Stimulated activated CD8-positive, alpha-beta memory T cell treated with anti-CD3 and anti-CD28 coated beads, Interleukin-2, amount 100 ng/mL, for 48 hours (primary cell): ENCODE measurements at regions not wholly inside any gene's neighbourhood (a gene's known extent, or its start where the extent isn't known, plus 50 kb on each side); places are given as distances from the start of the nearest gene placed in this dataset.

Experiments used
- DNase-seq, 2 donors: peaks; one replicate each; pipeline ENCODE4 v3.0.0-alpha.2; 2020; ENCODE audit warnings: low read depth in 2 of 2

DNA sequence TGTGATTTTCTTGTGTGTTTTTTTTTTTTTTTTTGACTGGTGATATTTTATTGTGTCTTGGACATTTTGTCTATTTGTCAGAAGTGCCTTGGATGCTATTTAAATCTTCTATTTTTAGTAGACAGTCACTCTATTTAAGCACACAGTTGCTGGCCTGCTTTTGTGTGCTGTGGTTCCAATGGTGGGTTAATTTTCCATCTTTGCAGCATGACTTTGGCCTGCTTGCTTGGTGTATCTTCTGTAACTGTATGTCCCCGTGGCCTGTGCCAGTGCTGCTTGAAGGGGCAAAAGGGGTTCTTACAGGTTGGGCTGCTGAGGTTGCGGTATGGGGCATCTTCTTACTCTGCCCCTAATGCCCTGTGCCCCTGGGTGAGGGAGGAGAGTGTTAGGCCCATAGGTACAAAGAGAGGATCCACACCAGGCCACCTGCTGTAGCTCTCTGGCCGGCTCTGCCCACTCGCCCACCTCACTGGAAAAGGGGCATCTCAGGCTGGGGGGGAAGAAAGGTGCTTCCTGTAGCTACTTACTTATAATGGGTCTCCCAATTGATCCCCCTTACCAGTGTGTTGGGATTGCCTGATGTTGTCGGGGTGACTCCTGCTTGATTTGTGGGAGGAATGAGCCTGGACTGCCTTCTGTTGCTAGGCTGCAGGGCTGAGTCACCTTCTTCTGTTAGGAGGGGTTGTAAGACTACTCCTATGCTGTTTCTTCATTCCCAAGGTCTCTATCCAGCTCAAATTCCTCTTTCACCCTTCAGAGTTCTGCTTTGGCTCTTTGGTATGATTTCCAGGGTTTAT lies 490.0 kb upstream of the HS6ST1 start:
- DNase-seq = no peak

DNA sequence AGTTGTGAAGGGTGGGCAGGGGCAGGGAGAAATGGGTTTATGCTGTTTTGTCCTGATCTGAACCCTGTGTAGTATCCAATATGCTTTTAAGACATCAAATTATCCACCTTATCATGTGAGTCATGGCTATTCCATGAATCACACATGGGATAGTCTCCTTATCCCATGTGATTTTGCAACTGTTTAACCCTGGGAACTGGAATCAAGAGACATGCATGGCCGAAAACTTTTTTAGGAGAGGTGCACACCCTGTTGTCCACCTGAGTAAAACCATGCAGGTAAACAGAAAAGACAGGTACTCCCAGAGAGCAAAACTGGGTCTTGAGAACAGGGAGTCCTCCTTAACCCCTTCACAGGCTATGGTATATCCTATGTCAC lies 490.6 kb upstream of the HS6ST1 start:
- no peak for DNase-seq

DNA sequence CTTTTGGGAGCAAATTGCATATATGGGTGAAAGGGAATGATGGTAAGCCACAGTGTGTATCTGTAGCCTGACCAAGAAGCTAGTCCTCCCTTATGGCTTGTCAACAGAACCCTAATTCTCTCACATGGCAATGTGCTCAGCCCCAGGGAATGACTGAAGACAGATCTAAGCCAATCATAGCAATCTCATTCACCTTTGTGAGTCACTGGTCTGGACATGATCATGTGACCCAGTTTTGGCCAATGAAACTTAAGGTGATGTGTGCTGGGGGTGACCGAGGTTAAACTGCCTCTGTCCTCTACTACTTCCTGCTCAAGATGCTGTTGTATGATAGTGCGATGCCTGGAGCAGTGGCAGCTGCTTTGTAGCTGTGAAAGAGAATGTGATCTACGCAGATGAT lies 491.2 kb upstream of the HS6ST1 start:
- no peak for DNase-seq

DNA sequence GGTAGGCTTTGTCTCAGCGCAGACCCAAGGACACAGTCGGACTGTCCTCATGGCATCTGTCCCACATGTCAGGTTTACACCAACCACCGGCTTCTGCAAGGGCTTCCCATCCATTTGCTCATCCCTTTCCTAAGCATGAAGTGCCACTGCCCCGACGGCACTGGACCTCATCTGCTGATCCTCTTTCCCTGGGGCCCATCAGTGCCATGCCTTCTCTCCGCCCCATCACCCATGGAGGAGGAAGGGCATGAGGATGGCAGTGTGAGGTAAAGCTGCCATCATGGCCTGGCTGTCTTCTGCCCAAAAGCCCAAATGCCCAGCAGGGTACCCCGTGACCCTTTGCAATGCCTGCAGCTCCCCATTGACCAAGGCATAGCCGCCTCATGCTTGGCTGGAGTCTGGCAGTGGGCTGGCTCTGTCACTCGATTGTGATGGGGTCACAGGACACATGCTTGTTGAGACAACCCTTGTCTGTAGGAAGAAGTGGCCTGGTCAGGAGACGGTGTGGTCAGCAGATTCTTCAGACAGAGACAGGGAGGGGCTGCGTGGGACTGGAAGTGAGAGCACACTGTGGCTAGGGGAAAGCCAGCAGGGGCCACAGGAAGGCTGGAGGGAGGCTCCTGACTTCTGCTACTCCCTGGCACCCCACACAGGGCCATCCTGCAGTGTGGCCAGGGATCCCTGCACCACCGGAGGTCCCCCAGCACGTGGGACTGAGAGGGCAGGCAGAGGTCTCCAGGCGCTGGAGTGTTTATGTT lies 493.7 kb upstream of the HS6ST1 start:
- no peak for DNase-seq

DNA sequence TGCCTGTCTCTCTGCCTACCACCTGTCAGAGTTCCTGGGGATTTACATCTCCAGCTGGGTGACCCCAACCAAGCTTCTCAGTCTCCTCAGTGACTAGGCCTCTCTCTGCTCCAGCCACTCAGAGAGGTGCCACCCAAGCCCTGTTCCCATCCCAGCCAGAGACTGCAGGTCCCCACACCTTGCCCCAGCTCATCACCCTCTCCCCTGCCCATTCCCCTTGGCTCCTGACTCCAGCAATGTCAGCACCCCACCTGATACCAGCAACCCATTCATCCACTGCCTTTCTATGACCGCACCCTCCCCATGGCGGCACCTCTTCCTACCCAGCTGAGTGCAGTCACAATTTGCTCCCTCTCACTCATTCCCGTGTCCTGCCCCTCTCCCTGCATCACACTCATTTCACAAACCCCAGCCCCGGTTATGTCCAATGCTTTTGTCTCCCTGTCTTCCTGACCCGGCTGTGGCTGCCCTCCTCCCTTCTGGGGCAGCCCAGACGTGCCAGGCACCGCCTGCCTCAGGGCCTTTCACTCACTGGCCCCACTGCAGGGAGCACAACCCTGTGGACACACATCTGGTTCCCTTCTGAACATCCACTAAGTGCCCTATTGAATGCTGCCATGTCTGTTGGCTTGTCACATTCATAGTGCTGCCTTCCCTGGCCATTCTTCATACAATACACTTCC lies 494.8 kb upstream of the HS6ST1 start:
- DNase-seq = no peak

DNA sequence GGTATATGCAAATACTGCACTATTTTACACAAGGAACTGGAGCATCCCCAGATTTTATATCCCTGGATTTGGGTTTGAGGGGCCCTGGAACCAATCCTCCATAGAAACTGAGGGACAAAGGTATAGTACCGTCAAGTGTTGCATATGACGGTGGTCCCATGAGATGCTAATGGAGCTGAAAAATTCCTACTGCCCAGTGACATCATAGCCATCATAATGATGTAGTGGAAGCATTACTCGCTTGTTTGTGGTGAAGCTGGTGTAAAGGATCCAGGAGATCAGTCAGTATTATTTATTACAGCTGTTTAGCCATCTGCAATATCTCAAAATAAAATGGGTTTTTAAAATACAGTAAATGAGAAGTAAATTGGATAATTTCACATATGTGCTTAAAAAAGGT lies 496.6 kb upstream of the HS6ST1 start:
- no peak for DNase-seq

DNA sequence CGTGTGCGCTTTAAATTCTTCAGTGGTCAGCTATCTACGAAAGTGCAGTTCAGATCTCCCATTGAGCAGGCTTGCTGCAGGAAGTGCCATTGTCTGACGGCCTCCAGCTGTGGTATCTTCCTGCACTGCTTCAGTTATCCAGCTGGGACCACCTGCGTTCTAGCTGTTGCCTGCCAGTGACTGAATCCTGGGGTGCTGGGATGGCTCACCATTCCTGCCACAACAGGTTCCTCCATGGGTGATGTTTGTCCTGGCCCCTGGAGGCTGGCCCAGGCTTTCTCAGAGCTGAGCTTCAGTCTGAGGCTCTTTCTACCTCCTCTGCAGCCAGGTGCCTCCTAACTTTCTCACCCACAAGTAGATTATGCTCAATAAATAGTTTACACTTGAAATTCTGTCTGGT lies 498.5 kb upstream of the HS6ST1 start:
- DNase-seq = no peak

DNA sequence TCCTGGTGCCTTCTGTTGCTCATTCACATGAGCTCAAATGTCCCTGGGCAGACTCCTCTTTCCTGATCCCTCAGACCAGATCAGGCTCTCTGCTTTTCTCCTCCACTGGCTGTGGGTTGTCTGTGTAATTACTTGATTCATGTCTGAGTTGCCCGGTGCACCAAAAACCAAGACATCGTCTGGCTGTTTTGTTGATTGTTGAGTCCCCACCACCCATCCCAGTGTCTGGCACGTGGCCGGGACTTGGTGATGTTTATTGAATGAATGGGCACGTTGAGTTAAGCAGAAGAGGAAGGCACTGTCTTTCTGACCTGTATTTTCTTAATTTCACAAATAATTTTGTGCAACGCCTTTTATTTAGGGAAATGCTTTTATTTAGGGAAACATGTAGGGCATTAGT lies 499.1 kb upstream of the HS6ST1 start:
- no peak for DNase-seq

DNA sequence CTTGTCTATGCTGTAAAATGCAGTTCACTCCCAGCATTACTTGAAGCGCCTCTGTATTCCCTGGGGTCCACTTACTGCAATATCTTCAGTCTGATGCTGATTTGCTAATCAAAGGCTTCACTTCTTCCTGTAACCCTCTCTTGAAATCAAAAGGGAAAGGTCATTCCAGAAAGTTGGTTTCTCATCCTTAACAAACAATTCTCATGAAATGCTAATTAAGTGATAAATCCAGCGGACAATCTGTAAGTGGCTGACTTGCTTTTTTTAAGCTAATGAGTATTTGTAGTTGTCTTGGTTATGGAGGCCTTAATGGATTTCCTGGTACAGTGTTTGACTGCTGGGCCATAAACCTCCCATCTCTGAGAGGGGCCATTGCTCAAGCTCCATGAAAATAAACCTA lies 499.6 kb upstream of the HS6ST1 start:
- no peak for DNase-seq

DNA sequence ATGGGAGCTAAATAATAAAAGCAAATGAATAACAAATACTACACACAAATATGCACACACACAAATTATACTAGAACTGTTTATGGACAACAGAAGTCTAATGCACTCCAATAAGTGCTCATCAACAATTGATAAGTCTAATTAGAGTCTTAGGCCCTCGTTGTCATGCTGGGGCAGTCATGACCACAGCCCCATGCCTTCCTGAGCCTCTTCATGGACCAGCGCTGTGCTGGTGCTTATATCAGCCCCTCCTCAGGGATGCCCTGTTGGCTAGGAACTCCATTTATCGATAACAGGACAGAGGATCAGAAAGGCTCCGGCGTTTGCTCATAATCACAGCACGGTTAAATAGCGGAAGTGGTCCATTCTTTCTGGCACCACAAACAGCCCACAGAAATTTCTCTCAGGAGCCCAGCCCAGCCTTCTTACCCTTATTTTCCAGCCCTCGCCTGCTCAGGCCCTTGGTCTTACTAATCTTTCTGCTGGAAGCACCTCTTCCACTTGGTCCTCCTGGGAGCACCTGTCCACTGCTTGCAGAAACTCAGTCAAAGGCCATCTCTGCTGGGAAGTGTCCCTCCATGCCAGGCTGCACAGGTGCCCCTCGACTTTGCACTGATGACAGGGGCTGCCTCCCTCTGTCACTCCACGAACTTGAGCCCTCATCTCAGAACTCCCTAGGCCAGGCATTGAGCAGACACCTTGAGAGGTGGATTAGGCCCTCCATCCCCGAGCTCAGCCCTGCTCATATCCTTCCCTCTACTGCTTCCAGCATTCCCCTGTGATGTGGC lies 500.2 kb upstream of the HS6ST1 start:
- DNase-seq = no peak

DNA sequence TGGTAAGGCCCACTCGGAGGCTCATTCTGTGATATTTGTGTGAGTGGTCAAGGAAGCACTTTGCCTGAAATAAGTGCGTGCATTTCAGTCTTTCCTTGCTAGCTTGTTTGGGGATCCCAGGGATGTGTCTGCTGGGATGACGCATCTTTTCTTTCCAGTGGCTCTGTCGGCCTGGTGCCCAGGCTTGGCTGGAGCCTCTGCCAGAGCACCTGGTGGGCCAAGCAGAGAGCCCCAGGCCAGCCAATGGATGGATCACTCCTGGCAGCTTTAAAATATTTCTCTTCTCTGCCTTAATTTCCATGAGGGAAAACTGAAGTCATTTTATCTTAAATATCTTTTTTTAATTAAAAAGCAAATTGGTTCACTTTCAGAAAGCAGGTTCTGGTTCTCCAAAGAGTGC lies 501.8 kb upstream of the HS6ST1 start:
- no peak for DNase-seq

DNA sequence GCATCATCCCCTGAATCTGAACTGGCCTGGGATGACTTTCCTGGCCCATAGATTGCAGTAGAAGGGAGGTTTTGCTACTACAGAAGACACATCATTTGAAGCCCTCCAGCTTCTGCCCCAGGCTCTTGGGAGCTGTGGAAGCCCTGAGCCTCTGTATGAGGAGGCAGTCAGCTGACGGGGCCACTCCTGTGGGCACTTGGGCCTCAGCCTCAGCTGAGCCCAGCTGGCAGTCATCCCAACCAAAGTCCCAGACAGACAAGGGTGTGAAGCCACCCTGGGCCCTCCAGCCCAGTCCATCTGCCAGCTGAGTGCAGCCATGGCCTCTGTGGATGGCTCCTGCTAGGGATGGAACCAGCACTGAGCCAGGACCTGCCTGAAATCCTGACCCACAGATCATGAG lies 502.3 kb upstream of the HS6ST1 start:
- no peak for DNase-seq

DNA sequence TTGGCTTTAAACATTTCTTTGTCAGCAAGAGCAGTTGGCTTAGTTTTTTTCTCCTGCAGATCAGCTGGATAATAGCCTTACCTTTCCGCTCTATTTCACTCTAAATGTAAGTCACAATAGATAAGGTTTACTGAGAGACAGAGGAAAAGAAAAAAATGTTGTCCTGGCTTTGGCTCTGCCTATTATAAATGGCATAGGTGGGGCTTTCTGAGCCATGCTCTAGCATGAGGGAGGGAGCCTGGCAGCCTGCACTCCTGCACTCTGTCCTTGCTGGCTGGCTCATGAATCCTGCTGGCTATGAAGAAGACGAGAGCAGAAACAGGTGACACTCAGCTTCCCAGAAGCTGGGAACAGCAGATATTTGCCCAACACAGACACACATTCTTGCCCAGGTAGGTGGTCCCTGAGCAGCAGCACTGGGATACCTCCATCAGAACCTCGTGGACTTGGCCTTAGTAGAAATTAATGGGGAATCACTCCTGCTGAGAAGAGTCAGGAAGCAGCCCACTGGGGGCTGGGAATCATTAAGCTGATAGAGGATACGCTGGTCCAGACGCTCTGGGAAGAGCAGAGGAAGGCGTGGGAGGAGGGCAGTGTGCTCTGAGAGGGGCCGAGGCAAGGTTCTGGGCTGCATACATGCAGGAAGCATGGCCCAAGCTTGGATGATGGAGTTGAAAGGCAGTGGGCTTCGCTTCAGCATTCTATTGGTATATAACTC lies 514.4 kb upstream of the HS6ST1 start:
- no peak for DNase-seq

DNA sequence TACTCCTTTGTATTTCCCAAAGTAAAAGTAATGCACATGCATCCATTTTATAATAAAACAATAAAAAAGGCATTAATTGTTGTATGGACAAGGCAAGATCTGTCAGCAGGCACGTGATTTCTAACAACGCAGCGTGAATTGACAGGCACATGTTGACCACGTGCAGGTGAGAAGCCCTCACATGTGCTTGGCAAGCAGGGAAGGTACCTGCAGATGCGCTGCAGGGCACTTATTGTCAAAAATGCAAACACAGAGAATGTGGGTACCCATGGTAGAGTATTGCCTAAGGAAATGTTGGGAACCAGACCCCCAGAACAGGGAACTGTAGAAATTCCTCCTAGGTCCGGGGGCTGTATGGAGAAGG lies 515.0 kb upstream of the HS6ST1 start:
- DNase-seq = no peak

DNA sequence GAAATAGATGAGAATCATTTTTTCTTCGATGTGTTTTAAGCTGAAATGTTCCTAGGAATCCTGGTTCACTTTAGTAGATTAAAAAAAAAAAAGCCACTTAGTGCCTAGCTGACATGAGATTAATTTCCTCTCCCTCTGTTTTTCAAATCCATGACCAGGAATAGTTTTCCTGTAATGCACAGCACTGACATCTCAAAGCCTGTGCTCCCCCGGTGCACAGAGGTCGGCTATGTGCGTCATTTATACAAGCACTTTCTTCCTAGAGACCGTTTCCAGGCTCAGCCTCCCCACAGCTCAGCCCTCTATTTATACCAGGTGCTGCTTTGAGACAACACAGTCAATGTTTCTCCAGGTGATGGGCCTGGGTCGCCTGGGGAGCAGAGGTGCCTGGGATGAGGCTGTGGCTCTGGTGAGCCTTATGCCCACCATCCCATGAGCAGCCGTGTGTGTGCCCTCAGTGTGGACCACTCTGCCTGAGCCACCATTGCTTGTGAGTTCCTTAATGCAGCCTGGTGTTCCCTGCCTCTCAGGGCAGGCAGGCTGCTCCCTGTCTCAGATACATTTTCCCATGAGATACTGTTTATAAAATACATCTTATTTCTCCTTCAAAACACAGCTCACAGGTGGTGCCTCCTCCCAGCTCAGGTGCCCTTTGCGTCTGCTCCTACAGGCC lies 515.7 kb upstream of the HS6ST1 start:
- DNase-seq = no peak

DNA sequence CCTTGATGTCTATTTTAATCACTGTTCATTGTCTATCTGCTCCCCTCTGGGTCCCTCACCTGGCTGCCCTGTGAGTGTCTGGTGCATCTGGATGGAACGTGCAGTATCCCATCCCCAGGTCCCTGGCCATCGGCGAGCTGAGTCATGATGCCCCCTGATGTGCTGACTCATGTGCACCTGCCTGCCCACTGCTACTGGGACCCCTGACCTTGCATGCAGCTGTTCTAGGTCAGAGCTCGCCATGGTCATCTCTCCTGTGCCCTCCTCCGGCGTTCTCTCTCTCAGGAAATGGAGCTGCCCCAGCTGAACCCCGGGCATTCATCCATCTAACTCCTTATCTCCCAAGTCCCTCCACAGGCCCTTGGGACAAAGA lies 516.2 kb upstream of the HS6ST1 start:
- DNase-seq = no peak

DNA sequence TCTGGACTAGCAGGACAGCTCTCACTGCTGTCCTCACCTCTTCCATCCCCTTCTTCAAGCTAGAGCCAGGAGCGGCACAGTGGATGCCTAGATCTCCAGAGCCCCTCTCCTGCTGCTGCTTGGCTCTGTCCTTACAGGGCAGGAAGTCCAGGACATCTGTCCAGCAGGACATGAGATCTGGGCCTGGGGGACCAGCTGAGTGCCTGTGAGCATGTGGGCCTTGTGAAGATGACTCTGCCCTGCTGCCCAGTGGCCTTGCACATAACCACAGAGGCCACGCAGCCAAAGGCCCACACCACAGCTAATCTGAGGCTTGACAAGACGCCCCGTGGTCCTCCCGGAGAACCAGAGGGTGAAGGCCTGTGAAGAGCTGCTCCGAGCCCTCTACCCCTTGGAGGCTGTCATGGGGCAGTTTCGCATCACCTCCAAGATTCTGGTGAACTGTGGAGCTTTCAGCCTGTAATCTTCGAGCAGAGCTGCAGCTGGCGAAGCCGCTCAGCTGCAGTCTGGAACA lies 516.7 kb upstream of the HS6ST1 start:
- no peak for DNase-seq

DNA sequence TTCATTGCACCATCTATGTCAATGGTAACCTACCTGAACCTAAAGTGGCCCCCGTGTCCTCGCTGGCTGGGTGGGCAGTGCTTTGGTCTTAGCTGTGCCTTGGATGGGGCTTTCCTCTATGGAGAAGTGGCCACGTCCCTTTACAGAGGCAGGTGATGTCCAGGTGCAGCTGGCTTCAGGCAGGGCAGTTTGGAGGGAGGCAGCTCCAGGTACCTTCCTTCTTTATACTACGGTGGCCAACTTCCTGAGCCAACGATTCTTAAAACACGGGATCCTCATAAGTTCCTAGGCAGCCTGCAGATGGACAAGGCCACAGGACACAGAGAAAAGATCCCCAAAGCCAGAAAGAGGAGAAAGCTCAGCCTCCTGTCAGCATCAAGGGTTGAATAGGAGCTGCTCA lies 517.3 kb upstream of the HS6ST1 start:
- DNase-seq = no peak

DNA sequence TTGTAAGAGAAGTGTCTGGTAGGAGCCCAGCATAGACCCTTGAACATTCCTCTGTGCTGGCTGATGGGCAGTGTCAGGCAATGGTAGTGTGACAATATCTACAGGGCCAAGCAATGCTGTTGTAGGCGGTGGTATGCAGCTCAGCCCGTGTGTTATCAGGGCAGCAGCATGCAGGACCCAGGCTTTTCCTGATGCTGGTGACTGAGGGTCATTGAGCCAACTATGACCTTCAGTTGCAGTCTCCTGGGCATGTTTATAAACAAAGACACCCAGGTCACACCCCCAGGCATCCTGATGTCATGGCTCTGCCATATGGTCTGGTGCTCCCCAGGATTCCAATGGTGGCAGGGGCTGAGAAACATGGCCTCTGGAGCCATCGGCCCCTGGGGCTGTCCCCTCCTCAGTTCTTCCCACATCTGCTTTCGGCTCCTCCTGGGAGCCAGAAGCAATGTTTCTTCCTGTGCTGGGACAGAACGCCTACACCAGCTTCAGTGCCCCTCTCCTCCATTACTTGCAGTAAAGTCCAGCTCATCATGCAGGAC lies 518.0 kb upstream of the HS6ST1 start:
- no peak for DNase-seq

DNA sequence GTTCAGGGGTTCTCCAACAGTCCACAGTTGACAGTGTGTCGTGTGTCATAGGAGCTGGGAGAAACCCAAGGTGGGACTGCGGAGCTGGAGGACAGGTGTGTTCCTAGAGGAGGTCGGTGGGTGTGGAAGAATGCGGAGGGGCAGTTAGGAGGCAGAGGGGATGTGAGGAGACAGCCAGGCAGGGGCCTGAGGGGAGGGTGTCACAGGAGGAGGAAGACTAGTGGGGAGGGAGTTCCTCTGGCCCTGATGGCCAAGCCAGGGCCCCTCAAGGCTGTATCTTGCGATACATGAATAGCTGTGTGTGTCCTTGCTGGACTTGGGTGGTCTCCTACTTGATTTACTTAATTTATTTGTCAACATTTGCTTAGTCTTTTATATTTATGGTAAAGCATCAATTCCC lies 519.6 kb upstream of the HS6ST1 start:
- DNase-seq = no peak

DNA sequence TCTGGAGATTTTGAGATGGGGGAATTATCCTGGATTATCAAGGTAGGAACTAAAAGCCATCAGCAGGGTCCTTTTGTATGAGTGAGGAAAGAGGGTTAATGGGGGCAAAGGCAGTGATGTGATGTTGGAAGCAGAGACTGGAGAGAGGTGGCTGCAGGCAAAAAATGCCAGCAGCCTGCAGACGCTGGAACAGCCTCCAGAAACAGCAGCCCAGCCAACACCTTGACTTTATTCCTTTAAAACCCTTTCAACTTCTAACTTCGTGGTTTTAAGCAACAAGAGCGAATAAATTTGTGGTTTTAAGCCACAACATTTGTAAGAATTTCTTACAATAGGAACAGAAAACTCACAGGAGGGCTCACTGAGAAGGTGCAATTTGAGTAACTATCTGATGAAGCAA lies 523.1 kb upstream of the HS6ST1 start:
- DNase-seq = no peak
